K562 (cell line): ENCODE measurements at regions not wholly inside any gene's neighbourhood (a gene's known extent, or its start where the extent isn't known, plus 50 kb on each side); places are given as distances from the start of the nearest gene placed in this dataset.

Experiments used
- ATAC-seq: fragments of 200-7000 bp; cut with Tn5 transposase; 3 replicates; pipeline ENCODE4 v1.9.1; 2020; ENCODE audit warnings: moderate library complexity
- BruUV-seq: library from RNA; stranded (reverse); fragments of 400-500 nt; replicated peaks from 2 replicates; lab custom pipeline; 2021; lab: Mats Ljungman, UMichigan
- CTCF ChIA-PET: fragments of 300-600 bp; formaldehyde crosslinking; extraction: SDS; loops from one replicate; lab custom pipeline; 2021; ENCODE audit warnings: low intra/inter-chr PET ratio; lab: Yijun Ruan, JAX
- POLR2A ChIA-PET: fragments of 300-600, 350-650 bp; sonication (Branson Sonifier 250); formaldehyde crosslinking; extraction: SDS; loops from one replicate; lab custom pipeline; 2021; ENCODE audit warnings: antibody characterized with exemption, inconsistent platforms; lab: Yijun Ruan, JAX
- DNase-seq, 4 experiments: peaks; one replicate each; pipeline versions ENCODE4 v3.0.0 to v3.0.0-alpha.2; 2011 to 2018; ENCODE audit warnings: low spot score in 3 of 4, mixed read lengths in 3 of 4; ENCODE audit errors: extremely low read depth in 1 of 4
- FAIRE-seq: peaks from 2 replicates; lab custom pipeline; 2011; peaks lifted over from hg19 to GRCh38; lab: Jason Lieb, UNC
- H2AFZ ChIP-seq: 2 replicates; pipeline ENCODE4 v1.6.0; 2011; ENCODE audit warnings: low read depth, low read length, control low read depth, inconsistent platforms
- H3K27ac ChIP-seq: fragments of 200-600 bp; 3 replicates; pipeline ENCODE4 v1.8.0; 2011; ENCODE audit warnings: low read depth, mild to moderate bottlenecking, control low read depth, inconsistent platforms, low read length, moderate library complexity, mixed read lengths; ENCODE audit errors: extremely low read depth
- H3K27me3 ChIP-seq, 2 experiments: fragments of 300-600 bp in 1 of 2; 2 replicates in 1 of 2; 3 replicates in 1 of 2; pipeline versions ENCODE4 v1.6.0 to v1.8.0; 2011; ENCODE audit warnings: inconsistent platforms in 2 of 2, low read length in 2 of 2, mild to moderate bottlenecking in 1 of 2, mixed read lengths in 1 of 2, moderate library complexity in 1 of 2; ENCODE audit not compliant: control insufficient read depth in 2 of 2, insufficient read depth in 2 of 2
- H3K36me3 ChIP-seq: fragments of 300-600 bp; 3 replicates; pipeline ENCODE4 v1.8.0; 2011; ENCODE audit warnings: mild to moderate bottlenecking, low read length, inconsistent platforms; ENCODE audit not compliant: control insufficient read depth, insufficient read depth
- H3K4me1 ChIP-seq, 2 experiments: fragments of 200-600 bp in 1 of 2; replicated peaks in 1 of 2; 2 replicates in 1 of 2; 3 replicates in 1 of 2; pipeline versions ENCODE4 v1.5.1 to v1.8.0; 2011; ENCODE audit warnings: inconsistent platforms in 2 of 2, low read length in 2 of 2, mild to moderate bottlenecking in 1 of 2, mixed read lengths in 1 of 2, moderate library complexity in 1 of 2; ENCODE audit not compliant: control insufficient read depth in 2 of 2, insufficient read depth in 2 of 2
- H3K4me2 ChIP-seq: 2 replicates; pipeline ENCODE4 v1.6.1; 2011; ENCODE audit warnings: low read length, control low read depth, inconsistent platforms, mixed read lengths; ENCODE audit not compliant: insufficient read depth
- H3K4me3 ChIP-seq: fragments of 200-600 bp; sonication (generic), shearing (Covaris generic); 2 replicates; pipeline ENCODE4 v1.5.1; 2016; ENCODE audit warnings: control low read depth, inconsistent platforms
- H3K79me2 ChIP-seq: fragments of 200-600 bp; 3 replicates; pipeline ENCODE4 v1.8.0; 2011; ENCODE audit warnings: low read length, inconsistent platforms; ENCODE audit not compliant: control insufficient read depth, insufficient read depth
- H3K9ac ChIP-seq, 2 experiments: 2 replicates each; pipeline versions ENCODE4 v1.6.0 to v1.6.1; 2011; ENCODE audit warnings: low read depth in 2 of 2, low read length in 2 of 2, control low read depth in 1 of 2, inconsistent platforms in 1 of 2, mild to moderate bottlenecking in 1 of 2, mixed read lengths in 1 of 2; ENCODE audit not compliant: insufficient read depth in 1 of 2
- H3K9me1 ChIP-seq: one replicate; pipeline ENCODE4 v1.6.0; 2011; ENCODE audit warnings: inconsistent platforms, mild to moderate bottlenecking, low read length, moderate library complexity; ENCODE audit not compliant: control insufficient read depth, insufficient read depth
- H3K9me3 ChIP-seq: replicated peaks from 2 replicates; pipeline ENCODE4 v1.5.1; 2011; ENCODE audit warnings: low read depth, low read length, inconsistent platforms; ENCODE audit not compliant: control insufficient read depth, insufficient read depth
- H4K20me1 ChIP-seq: replicated peaks from 2 replicates; pipeline ENCODE4 v1.6.1; 2011; ENCODE audit warnings: low read length, inconsistent platforms, mixed read lengths; ENCODE audit not compliant: control insufficient read depth, insufficient read depth
- ATF1 ChIP-seq, 2 experiments: fragments of 450-650 bp in 1 of 2; IDR thresholded peaks; 2 replicates each; pipeline ENCODE4 v1.6.1; 2016; ENCODE audit warnings: missing compliant biosample characterization in 1 of 2, missing genetic modification characterization in 1 of 2
- EGR1 ChIP-seq: fragments of 450-650 bp; conservative IDR thresholded peaks from 2 replicates; pipeline ENCODE4 v1.6.1; 2017; ENCODE audit warnings: mild to moderate bottlenecking
- MED1 ChIP-seq: sonication (generic); formaldehyde crosslinking; IDR thresholded peaks from 2 replicates; pipeline ENCODE4 v1.8.1; 2023; ENCODE audit warnings: missing genetic modification reagents, borderline replicate concordance
- NFE2L1 ChIP-seq: fragments of 450-650 bp; IDR thresholded peaks from 2 replicates; pipeline ENCODE4 v1.6.1; 2016; ENCODE audit warnings: missing genetic modification characterization, low read depth, mild to moderate bottlenecking, missing compliant biosample characterization, moderate library complexity, borderline replicate concordance
- NR2C2 ChIP-seq, 2 experiments: fragments of 200-800 bp in 1 of 2; sonication (Bioruptor generic) in 1 of 2; sonication (generic) in 1 of 2; formaldehyde crosslinking in 1 of 2; IDR thresholded peaks; 2 replicates each; pipeline versions ENCODE4 v1.6.1 to v1.8.0; 2016 to 2022; ENCODE audit warnings: mild to moderate bottlenecking in 1 of 2, missing compliant biosample characterization in 1 of 2, missing genetic modification characterization in 1 of 2, missing genetic modification reagents in 1 of 2
- PCBP2 ChIP-seq: fragments of 200-400 bp; formaldehyde crosslinking; IDR thresholded peaks from 2 replicates; pipeline ENCODE4 v1.6.1; 2018; ENCODE audit warnings: low read length, low read depth, mild to moderate bottlenecking, moderate library complexity; ENCODE audit not compliant: poor library complexity, severe bottlenecking
- PHTF2 ChIP-seq: fragments of 250-450 bp; sonication (Bioruptor Pico); IDR thresholded peaks from 2 replicates; pipeline ENCODE4 v1.5.0; 2021; ENCODE audit warnings: mild to moderate bottlenecking
- POLR2H ChIP-seq: IDR thresholded peaks from 2 replicates; pipeline ENCODE4 v1.6.1; 2016; ENCODE audit warnings: missing genetic modification characterization, low read depth, mild to moderate bottlenecking, control low read depth, missing compliant biosample characterization, moderate library complexity
- PRMT5 ChIP-seq: sonication (generic); formaldehyde crosslinking; IDR thresholded peaks from 2 replicates; pipeline ENCODE4 v1.5.0; 2020; ENCODE audit warnings: missing genetic modification reagents
- RBFOX2 ChIP-seq: fragments of 200-400 bp; formaldehyde crosslinking; IDR thresholded peaks from 2 replicates; pipeline ENCODE4 v1.6.1; 2017; ENCODE audit warnings: low read depth, mild to moderate bottlenecking, low read length, moderate library complexity
- SMARCA5 ChIP-seq: fragments of 450-650 bp; IDR thresholded peaks from 2 replicates; pipeline ENCODE4 v1.6.1; 2016
- SRF ChIP-seq, 2 experiments: fragments of 250-450, 450-650 bp in 1 of 2; sonication (Bioruptor Pico) in 1 of 2; sonication (generic) in 1 of 2; formaldehyde crosslinking; IDR thresholded peaks; 2 replicates each; pipeline versions ENCODE4 v1.5.0 to v1.5.1; 2020 to 2022; ENCODE audit warnings: mild to moderate bottlenecking in 1 of 2, missing genetic modification reagents in 1 of 2
- ZNF282 ChIP-seq: sonication (generic); formaldehyde crosslinking; IDR thresholded peaks from 2 replicates; pipeline ENCODE4 v1.8.1; 2023; ENCODE audit warnings: missing genetic modification reagents
- WGBS: fragments of 100-300 bp; shearing (Covaris generic); methylation state at CpG from one replicate; pipeline ENCODE4 v1.1.6; 2016; ENCODE audit warnings: low coverage, mixed read lengths; ENCODE audit not compliant: insufficient coverage; ENCODE audit errors: missing lambda C conversion rate; 5-methylcytosine and 5-hydroxymethylcytosine counted together
- in situ Hi-C: fragments of 300-500 bp; cut with MboI; formaldehyde crosslinking; loops from 4 replicates; pipeline ENCODE4 v1.15.0; 2018; ENCODE audit warnings: inconsistent platforms, mixed read lengths
- intact Hi-C: fragments of 100-400 bp; cut with micrococcal nuclease; formaldehyde crosslinking; loops from 2 replicates; pipeline ENCODE4 v1.14.2; 2022
- TF ChIP-seq, protein P1 (sequence below): fragments of 250-450 bp; sonication (Bioruptor Pico); IDR thresholded peaks from 2 replicates; pipeline ENCODE4 v1.9.0; 2021; ENCODE audit warnings: mild to moderate bottlenecking
- TF ChIP-seq, protein P2 (sequence below): sonication (generic); formaldehyde crosslinking; IDR thresholded peaks from 2 replicates; pipeline ENCODE4 v1.9.0; 2022; ENCODE audit warnings: mild to moderate bottlenecking, missing genetic modification reagents

DNA sequence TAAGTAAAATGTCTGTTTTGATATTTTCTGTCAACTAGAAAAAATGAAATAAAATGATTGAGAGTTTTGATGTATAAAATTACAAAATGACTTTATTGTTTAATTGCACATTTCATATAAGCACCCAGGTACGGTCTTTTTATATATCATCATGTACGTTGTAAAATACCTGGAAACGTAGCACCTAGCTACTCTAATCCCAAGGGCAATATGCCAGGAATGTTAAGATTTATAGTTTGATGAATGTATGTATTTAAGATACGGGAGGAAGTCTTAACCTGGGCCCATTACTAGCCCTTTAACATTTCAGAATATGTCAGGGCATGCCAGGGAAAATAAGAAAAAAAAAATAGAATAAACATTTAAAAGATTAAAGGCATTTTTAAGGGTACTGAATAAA, 490.9 kb upstream of the NRSN1 start:
- TF ChIP-seq PRMT5 (CRISPR knock-in tag) (no peak), ATF1 (CRISPR knock-in tag; IDR thresholded peaks at IDR 0.05) (no peak), ATF1 (tag; IDR thresholded peaks at IDR 0.05) (no peak), SMARCA5 (no peak), NR2C2 (CRISPR knock-in tag; IDR thresholded peaks at IDR 0.05) (no peak), NR2C2 (tag; IDR thresholded peaks at IDR 0.05) (no peak), RBFOX2 (no peak), PHTF2 (no peak), ZNF282 (CRISPR knock-in tag) (no peak), MED1 (no peak), PCBP2 (no peak), NFE2L1 (tag) (no peak), EGR1 (no peak), POLR2H (tag) (no peak), SRF (CRISPR knock-in tag; IDR thresholded peaks at IDR 0.05) (no peak)
- TF ChIP-seq, protein P1, sequence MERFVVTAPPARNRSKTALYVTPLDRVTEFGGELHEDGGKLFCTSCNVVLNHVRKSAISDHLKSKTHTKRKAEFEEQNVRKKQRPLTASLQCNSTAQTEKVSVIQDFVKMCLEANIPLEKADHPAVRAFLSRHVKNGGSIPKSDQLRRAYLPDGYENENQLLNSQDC (CRISPR knock-in tag) = no peak
- TF ChIP-seq, protein P2, sequence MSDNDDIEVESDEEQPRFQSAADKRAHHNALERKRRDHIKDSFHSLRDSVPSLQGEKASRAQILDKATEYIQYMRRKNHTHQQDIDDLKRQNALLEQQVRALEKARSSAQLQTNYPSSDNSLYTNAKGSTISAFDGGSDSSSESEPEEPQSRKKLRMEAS (CRISPR knock-in tag) = no peak
- Histone ChIP-seq H3K36me3 (no peaks in the 10 kb centered on the region), H3K9me3 (no peaks in the 10 kb centered on the region), H4K20me1 (no peaks in the 10 kb centered on the region), H3K27ac (no peak overlapping the region), H3K79me2 (no peaks in the 10 kb centered on the region), H3K4me3 (no peak overlapping the region), H3K27me3 (no peaks in the 10 kb centered on the region), H3K9ac (no peak overlapping the region), H3K4me2 (no peak overlapping the region), H3K4me1 (no peaks in the 10 kb centered on the region), H3K9me1 (no peaks in the 10 kb centered on the region), H2AFZ (no peak overlapping the region)
- in situ Hi-C loops (no loop called here), intact Hi-C loops (no loop called here)
- FAIRE-seq (no peak), ATAC-seq (no peak), DNase-seq (no peak)
- WGBS = 4% methylated on average over 4 of the region's 4 CpGs
- ChIA-PET CTCF (no interaction called here), POLR2A (no interaction called here)
- BruUV-seq = no TSS peak
